HCT116 (cell line): ENCODE measurements at regions not wholly inside any gene's neighbourhood (a gene's known extent, or its start where the extent isn't known, plus 50 kb on each side); places are given as distances from the start of the nearest gene placed in this dataset.

Source experiments
- ATAC-seq: fragments of 200-7000 bp; cut with Tn5 transposase; 2 replicates; pipeline ENCODE4 v1.9.1; 2020; ENCODE audit warnings: mild to moderate bottlenecking, moderate library complexity
- BruUV-seq: library from RNA; stranded (reverse); fragments of 400-500 nt; replicated peaks from 2 replicates; lab custom pipeline; 2021; lab: Mats Ljungman, UMichigan
- CTCF ChIA-PET: fragments of 300-600 bp; sonication (Branson Sonifier 250); formaldehyde crosslinking; loops from one replicate; lab custom pipeline; 2021; ENCODE audit warnings: antibody characterized with exemption; lab: Charles Lee
- POLR2A ChIA-PET: fragments of 300-600, 350-600 bp; sonication (Branson Sonifier 250); formaldehyde crosslinking; loops from one replicate; lab custom pipeline; 2021; ENCODE audit warnings: antibody characterized with exemption; lab: Charles Lee
- RAD21 ChIA-PET, 2 experiments: fragments of 300-600 bp; sonication (Branson Sonifier 250); formaldehyde crosslinking; loops; one replicate each; lab custom pipeline; 2023; ENCODE audit warnings: low total read pairs in 2 of 2; ENCODE audit not compliant: uncharacterized antibody in 2 of 2, unreplicated experiment in 2 of 2, low non-redundant PET in 1 of 2; lab: Charles Lee
- DNase-seq: peaks from one replicate; pipeline ENCODE4 v3.0.0-alpha.2; 2010; ENCODE audit warnings: low read depth, low spot score
- H2AFZ ChIP-seq: fragments of 200-600 bp; shearing (Covaris generic), sonication (generic); 2 replicates; pipeline ENCODE4 v1.6.1; 2017; ENCODE audit warnings: low read depth, mixed run types, mixed read lengths, antibody characterized with exemption, low read length; ENCODE audit not compliant: poor library complexity, severe bottlenecking
- H3K27ac ChIP-seq: 2 replicates; pipeline ENCODE4 v1.5.1; 2012; ENCODE audit warnings: low read depth, low read length
- H3K27me3 ChIP-seq: fragments of 200-600 bp; sonication (generic); 2 replicates; pipeline ENCODE4 v1.6.1; 2016; ENCODE audit warnings: mixed run types, low read length, mixed read lengths; ENCODE audit not compliant: insufficient read depth
- H3K36me3 ChIP-seq, 2 experiments: fragments of 200-500 bp in 1 of 2; fragments of 200-600 bp in 1 of 2; sonication (Bioruptor generic) in 1 of 2; sonication (generic) in 1 of 2; 2 replicates each; pipeline versions ENCODE4 v1.5.1 to v1.6.1; 2014 to 2016; ENCODE audit warnings: low read length in 2 of 2, inconsistent platforms in 1 of 2, mixed read lengths in 1 of 2, mixed run types in 1 of 2; ENCODE audit not compliant: insufficient read depth in 2 of 2, control insufficient read depth in 1 of 2
- H3K4me1 ChIP-seq, 2 experiments: fragments of 200-600 bp in 1 of 2; sonication (generic) in 1 of 2; 2 replicates each; pipeline versions ENCODE4 v1.5.1 to v1.6.1; 2012 to 2017; ENCODE audit warnings: low read length in 2 of 2, inconsistent platforms in 1 of 2, mild to moderate bottlenecking in 1 of 2, mixed read lengths in 1 of 2, mixed run types in 1 of 2, moderate library complexity in 1 of 2; ENCODE audit not compliant: insufficient read depth in 2 of 2, control insufficient read depth in 1 of 2
- H3K4me2 ChIP-seq: fragments of 200-600 bp; sonication (generic); 2 replicates; pipeline ENCODE4 v1.6.1; 2017; ENCODE audit warnings: mixed run types, low read length, mixed read lengths
- H3K4me3 ChIP-seq, 2 experiments: fragments of 200-600 bp in 1 of 2; sonication (generic) in 1 of 2; replicated peaks in 1 of 2; 2 replicates each; pipeline ENCODE4 v1.5.1; 2011 to 2016; ENCODE audit warnings: low read length in 2 of 2, control low read depth in 1 of 2, low read depth in 1 of 2, mild to moderate bottlenecking in 1 of 2, mixed read lengths in 1 of 2, mixed run types in 1 of 2
- H3K79me2 ChIP-seq: fragments of 200-600 bp; sonication (generic); 2 replicates; pipeline ENCODE4 v1.6.1; 2017; ENCODE audit warnings: mild to moderate bottlenecking, mixed run types, low read length, moderate library complexity, mixed read lengths; ENCODE audit not compliant: insufficient read depth
- H3K9ac ChIP-seq: fragments of 200-600 bp; sonication (generic); 2 replicates; pipeline ENCODE4 v1.6.1; 2016; ENCODE audit warnings: low read length, mixed read lengths
- H3K9me2 ChIP-seq: fragments of 200-600 bp; sonication (generic), shearing (Covaris generic); 2 replicates; pipeline ENCODE4 v1.6.1; 2017; ENCODE audit warnings: mixed run types, mild to moderate bottlenecking, moderate library complexity; ENCODE audit not compliant: insufficient read depth
- H3K9me3 ChIP-seq, 2 experiments: fragments of 200-500 bp in 1 of 2; fragments of 200-600 bp in 1 of 2; sonication (Bioruptor generic) in 1 of 2; sonication (generic) in 1 of 2; 2 replicates each; pipeline ENCODE4 v1.6.1; 2014 to 2017; ENCODE audit warnings: low read length in 2 of 2, mixed read lengths in 2 of 2, inconsistent platforms in 1 of 2, low read depth in 1 of 2, mild to moderate bottlenecking in 1 of 2, mixed run types in 1 of 2, moderate library complexity in 1 of 2; ENCODE audit not compliant: control insufficient read depth in 1 of 2, insufficient read depth in 1 of 2
- H4K20me1 ChIP-seq: fragments of 200-600 bp; sonication (generic), shearing (Covaris generic); 2 replicates; pipeline ENCODE4 v1.6.1; 2017; ENCODE audit warnings: mixed run types, mild to moderate bottlenecking, moderate library complexity; ENCODE audit not compliant: insufficient read depth
- CBX3 ChIP-seq: IDR thresholded peaks from 2 replicates; pipeline ENCODE4 v1.6.1; 2012; ENCODE audit warnings: low read depth
- CTCF ChIP-seq, 3 experiments: fragments of 200-600 bp in 1 of 3; sonication (generic) in 1 of 3; IDR thresholded peaks in 2 of 3; conservative IDR thresholded peaks in 1 of 3; 2 replicates each; pipeline ENCODE4 v1.5.1; 2012 to 2017; ENCODE audit warnings: low read depth in 2 of 3, low read length in 2 of 3, antibody characterized with exemption in 1 of 3, borderline replicate concordance in 1 of 3, control low read depth in 1 of 3, mild to moderate bottlenecking in 1 of 3, mixed read lengths in 1 of 3, mixed run types in 1 of 3, moderate library complexity in 1 of 3; ENCODE audit not compliant: insufficient read depth in 1 of 3
- EGR1 ChIP-seq: IDR thresholded peaks from 2 replicates; pipeline ENCODE4 v1.6.1; 2012; ENCODE audit warnings: low read depth
- EZH2phosphoT487 ChIP-seq: fragments of 200-600 bp; IDR thresholded peaks from 2 replicates; pipeline ENCODE4 v1.6.1; 2018; ENCODE audit warnings: antibody characterized with exemption, borderline replicate concordance
- POLR2A ChIP-seq: IDR thresholded peaks from 2 replicates; pipeline ENCODE4 v1.7.0; 2011; ENCODE audit warnings: borderline replicate concordance; ENCODE audit not compliant: insufficient read depth, insufficient read length; ENCODE audit errors: extremely low read depth
- SRF ChIP-seq: IDR thresholded peaks from 2 replicates; pipeline ENCODE4 v1.6.1; 2012; ENCODE audit warnings: low read depth
- TCF7L2 ChIP-seq: IDR thresholded peaks from 2 replicates; pipeline ENCODE4 v1.7.0; 2011; ENCODE audit warnings: borderline replicate concordance, inconsistent platforms; ENCODE audit not compliant: insufficient read depth, insufficient read length; ENCODE audit errors: extremely low read depth
- YY1 ChIP-seq: IDR thresholded peaks from 2 replicates; pipeline ENCODE4 v1.6.1; 2011; ENCODE audit warnings: low read length, low read depth, moderate library complexity, mild to moderate bottlenecking; ENCODE audit not compliant: insufficient replicate concordance; ENCODE audit errors: extremely low read depth
- intact Hi-C: fragments of 100-400 bp; cut with micrococcal nuclease; formaldehyde crosslinking; loops from 2 replicates; pipeline ENCODE4 v1.10.0; 2022
- TF ChIP-seq, protein P1 (sequence below): IDR thresholded peaks from 2 replicates; pipeline ENCODE4 v1.6.1; 2012

- no peaks in the 10 kb centered on the region for H3K36me3 ChIP-seq
- H2AFZ ChIP-seq, result no peak overlapping the region
- H3K4me2 ChIP-seq, result no peak overlapping the region
- H3K4me1 ChIP-seq, result no peaks in the 10 kb centered on the region
- BruUV-seq, result no TSS peak
- no peak for ATAC-seq
- no peak overlapping the region for H3K4me3 ChIP-seq
- CTCF ChIA-PET, result no interaction called here
- POLR2A ChIA-PET, result no interaction called here
- intact Hi-C loops, result no loop called here
- H3K79me2 ChIP-seq, result no peaks in the 10 kb centered on the region
- H3K9me2 ChIP-seq, result no peaks in the 10 kb centered on the region
- TF ChIP-seq, protein P1, sequence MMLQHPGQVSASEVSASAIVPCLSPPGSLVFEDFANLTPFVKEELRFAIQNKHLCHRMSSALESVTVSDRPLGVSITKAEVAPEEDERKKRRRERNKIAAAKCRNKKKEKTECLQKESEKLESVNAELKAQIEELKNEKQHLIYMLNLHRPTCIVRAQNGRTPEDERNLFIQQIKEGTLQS, result no peak
- TF ChIP-seq EZH2phosphoT487, result no peak
- no peak for TF ChIP-seq EGR1
- no peak for TF ChIP-seq SRF
- TF ChIP-seq CTCF (IDR thresholded peaks at IDR 0.05 in 2 of 3, conservative IDR thresholded peaks at IDR 0.05 in 1 of 3; ENCODE audit: borderline replicate concordance in 1 of 3, insufficient read depth in 1 of 3, low read depth in 2 of 3, low read length in 2 of 3), result no peak
- no peaks in the 10 kb centered on the region for H3K9me3 ChIP-seq
- no peak overlapping the region for H3K27ac ChIP-seq
- RAD21 ChIA-PET, result no interaction called here
- no peak for DNase-seq
- no peaks in the 10 kb centered on the region for H4K20me1 ChIP-seq
- no peaks in the 10 kb centered on the region for H3K27me3 ChIP-seq
- no peak overlapping the region for H3K9ac ChIP-seq
Measured at GRCh38 chr7:12517451-12517850, 53.1 kb upstream of the SCIN start.

- CTCF ChIA-PET, result interaction anchor here (0.7 to 2.3 kb wide), 7 partner anchors 9 to 700 kb away, joined by 3 to 12 read pairs (median 4); no protein-coding TSS in a partner anchor
- POLR2A ChIA-PET, result no interaction called here
- Histone ChIP-seq H3K4me1 (no peaks in the 10 kb centered on the region), H3K4me2 (no peak overlapping the region), H3K36me3 (no peaks in the 10 kb centered on the region), H3K9ac (no peak overlapping the region), H3K79me2 (no peaks in the 10 kb centered on the region)
- intact Hi-C loops, result no loop called here
- peak; percentile 97 for ATAC-seq
- peak; percentile 30 to 74 (median 71); a peak in 4 of 6 replicates for TF ChIP-seq CTCF (IDR thresholded peaks at IDR 0.05 in 2 of 3, conservative IDR thresholded peaks at IDR 0.05 in 1 of 3; ENCODE audit: borderline replicate concordance in 1 of 3, insufficient read depth in 1 of 3, low read depth in 2 of 3, low read length in 2 of 3)
- TF ChIP-seq CBX3, result no peak
- no peak for TF ChIP-seq POLR2A
- TF ChIP-seq TCF7L2, result no peak
- TF ChIP-seq YY1, result no peak
- TF ChIP-seq, all 23 proteins: peak for 1
- H3K9me3 ChIP-seq, result no peaks in the 10 kb centered on the region
- H3K9me2 ChIP-seq, result no peaks in the 10 kb centered on the region
- RAD21 ChIA-PET, result interaction anchor here in 1 of 2 experiments (0.7 kb wide), 1 partner anchor 61 kb away, joined by 3 read pairs; no protein-coding TSS in a partner anchor
- no TSS peak for BruUV-seq
- H3K27me3 ChIP-seq, result no peaks in the 10 kb centered on the region
- H3K27ac ChIP-seq, result no peak overlapping the region
- H4K20me1 ChIP-seq, result no peaks in the 10 kb centered on the region
- no peak overlapping the region for H3K4me3 ChIP-seq
- no peak overlapping the region for H2AFZ ChIP-seq
- no peak for DNase-seq
Measured at GRCh38 chr7:12518920-12519681, 51.4 kb upstream of the SCIN start.
